Testis (tissue), 2 donors: ENCODE measurements at regions not wholly inside any gene's neighbourhood (a gene's known extent, or its start where the extent isn't known, plus 50 kb on each side); places are given as distances from the start of the nearest gene placed in this dataset.

Source experiments
- POLR2A ChIP-seq: fragments of 450-650 bp; IDR thresholded peaks from one replicate; pipeline ENCODE4 v1.6.1; 2017; ENCODE audit warnings: antibody characterized with exemption, mild to moderate bottlenecking, moderate library complexity
- TF ChIP-seq, protein P1 (sequence below), 3 experiments: fragments of 450-650 bp in 2 of 3; fragments of 200-600 bp in 1 of 3; sonication (generic) in 1 of 3; IDR thresholded peaks; one replicate each; pipeline ENCODE4 v1.5.1; 2016 to 2019; ENCODE audit warnings: antibody characterized with exemption in 3 of 3, mild to moderate bottlenecking in 2 of 3, moderate library complexity in 1 of 3

- TF ChIP-seq, protein P1, sequence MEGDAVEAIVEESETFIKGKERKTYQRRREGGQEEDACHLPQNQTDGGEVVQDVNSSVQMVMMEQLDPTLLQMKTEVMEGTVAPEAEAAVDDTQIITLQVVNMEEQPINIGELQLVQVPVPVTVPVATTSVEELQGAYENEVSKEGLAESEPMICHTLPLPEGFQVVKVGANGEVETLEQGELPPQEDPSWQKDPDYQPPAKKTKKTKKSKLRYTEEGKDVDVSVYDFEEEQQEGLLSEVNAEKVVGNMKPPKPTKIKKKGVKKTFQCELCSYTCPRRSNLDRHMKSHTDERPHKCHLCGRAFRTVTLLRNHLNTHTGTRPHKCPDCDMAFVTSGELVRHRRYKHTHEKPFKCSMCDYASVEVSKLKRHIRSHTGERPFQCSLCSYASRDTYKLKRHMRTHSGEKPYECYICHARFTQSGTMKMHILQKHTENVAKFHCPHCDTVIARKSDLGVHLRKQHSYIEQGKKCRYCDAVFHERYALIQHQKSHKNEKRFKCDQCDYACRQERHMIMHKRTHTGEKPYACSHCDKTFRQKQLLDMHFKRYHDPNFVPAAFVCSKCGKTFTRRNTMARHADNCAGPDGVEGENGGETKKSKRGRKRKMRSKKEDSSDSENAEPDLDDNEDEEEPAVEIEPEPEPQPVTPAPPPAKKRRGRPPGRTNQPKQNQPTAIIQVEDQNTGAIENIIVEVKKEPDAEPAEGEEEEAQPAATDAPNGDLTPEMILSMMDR (IDR thresholded peaks at IDR 0.05) = no peak
- TF ChIP-seq POLR2A = no peak
These were observed 621.7 kb upstream of the NUDT12 start for GRCh38 chr5:104184264-104184663.
